ENCODE measurements at regions not wholly inside any gene's neighbourhood (a gene's known extent, or its start where the extent isn't known, plus 50 kb on each side); places are given as distances from the start of the nearest gene placed in this dataset.

DNA sequence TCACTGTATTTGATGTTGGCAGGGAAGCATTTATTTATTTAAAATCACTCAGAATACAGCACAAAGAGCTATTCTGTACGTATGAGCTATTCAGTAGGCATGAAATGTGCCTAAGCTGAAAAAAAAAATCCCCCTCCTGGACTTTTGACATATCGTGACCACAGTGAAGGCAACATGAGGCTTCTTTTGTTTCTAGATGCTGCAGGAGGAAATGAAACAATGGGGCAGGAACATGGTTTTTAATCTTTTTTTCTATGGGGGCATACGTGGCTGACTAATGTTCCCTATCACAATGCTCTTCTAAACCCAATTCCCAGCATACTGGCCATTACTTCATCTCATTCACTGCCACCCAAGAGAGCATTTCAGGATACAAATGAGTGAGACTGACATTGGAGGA, 191.0 kb upstream of the PMFBP1 start:
- Histone ChIP-seq H3K9me3 (ENCODE audit: control insufficient read depth in 1 of 2, insufficient read depth in 1 of 2, low read depth in 1 of 2, low read length in 2 of 2) (peaks cover 0 to 3% of the 10 kb centered on the region in 2 experiments; a peak in 2 of 4 replicates), H3K36me3 (ENCODE audit: control insufficient read depth in 1 of 2, insufficient read depth in 2 of 2, low read length in 2 of 2) (no peaks in the 10 kb centered on the region), H3K4me3 (replicated peaks in 1 of 2; ENCODE audit: low read depth in 1 of 2, low read length in 2 of 2) (no peak overlapping the region), H3K27ac (ENCODE audit: low read depth, low read length) (no peak overlapping the region), H2AFZ (ENCODE audit: low read depth, low read length, poor library complexity, severe bottlenecking) (no peak overlapping the region), H3K27me3 (ENCODE audit: insufficient read depth, low read length) (no peaks in the 10 kb centered on the region), H3K79me2 (ENCODE audit: insufficient read depth, low read length) (no peaks in the 10 kb centered on the region), H3K4me2 (ENCODE audit: low read length) (no peak overlapping the region), H4K20me1 (ENCODE audit: insufficient read depth) (no peaks in the 10 kb centered on the region), H3K9ac (ENCODE audit: low read length) (no peak overlapping the region), H3K4me1 (ENCODE audit: control insufficient read depth in 1 of 2, insufficient read depth in 2 of 2, low read length in 2 of 2) (no peaks in the 10 kb centered on the region), H3K9me2 (ENCODE audit: insufficient read depth) (no peaks in the 10 kb centered on the region)
- intact Hi-C loops (cut with micrococcal nuclease): no loop called here
- CTCF ChIA-PET: no interaction called here
- no peak for TF ChIP-seq EZH2phosphoT487 (IDR thresholded peaks at IDR 0.05; ENCODE audit: borderline replicate concordance)
- no peak for TF ChIP-seq SRF (IDR thresholded peaks at IDR 0.05; ENCODE audit: low read depth)
- no peak for TF ChIP-seq FOSL1 (IDR thresholded peaks at IDR 0.05; ENCODE audit: low read depth)
- TF ChIP-seq EGR1 (IDR thresholded peaks at IDR 0.05; ENCODE audit: low read depth): no peak
- TF ChIP-seq EZH2 (IDR thresholded peaks at IDR 0.05): no peak
- TF ChIP-seq ZFX (IDR thresholded peaks at IDR 0.05): no peak
- no peak for TF ChIP-seq MAX (IDR thresholded peaks at IDR 0.05)
- TF ChIP-seq ELF1 (IDR thresholded peaks at IDR 0.05; ENCODE audit: borderline replicate concordance, low read depth): no peak
- TF ChIP-seq RAD21 (IDR thresholded peaks at IDR 0.05; ENCODE audit: low read depth): no peak
- TF ChIP-seq JUND (IDR thresholded peaks at IDR 0.05): no peak
- TF ChIP-seq, protein P1, sequence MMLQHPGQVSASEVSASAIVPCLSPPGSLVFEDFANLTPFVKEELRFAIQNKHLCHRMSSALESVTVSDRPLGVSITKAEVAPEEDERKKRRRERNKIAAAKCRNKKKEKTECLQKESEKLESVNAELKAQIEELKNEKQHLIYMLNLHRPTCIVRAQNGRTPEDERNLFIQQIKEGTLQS (IDR thresholded peaks at IDR 0.05): no peak
- no peak for DNase-seq (ENCODE audit: low read depth, low spot score)
- RAD21 ChIA-PET (ENCODE audit: low non-redundant PET in 1 of 2, low total read pairs in 2 of 2, uncharacterized antibody in 2 of 2, unreplicated experiment in 2 of 2): no interaction called here
- no peak for ATAC-seq
- BruUV-seq (replicated peaks): no TSS peak
- POLR2A ChIA-PET: no interaction called here

DNA sequence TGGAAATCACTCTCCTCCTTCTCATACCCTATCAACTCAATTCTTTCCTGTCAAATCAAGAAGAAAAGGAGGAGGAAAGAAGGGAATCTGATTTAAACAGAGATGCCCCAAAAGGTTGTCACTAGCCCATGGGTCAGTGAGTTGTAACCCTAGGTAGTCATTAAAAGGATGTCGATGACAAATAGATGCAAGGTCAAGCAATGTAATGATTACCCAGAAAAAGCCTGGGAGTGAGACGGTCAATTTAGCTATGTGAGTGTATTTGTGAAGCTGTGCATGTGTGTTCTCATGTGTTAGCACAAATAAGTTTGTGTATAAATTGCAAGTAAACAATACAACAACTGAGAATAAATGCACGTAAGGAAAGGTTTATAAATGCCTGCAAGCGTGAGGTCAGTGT, 190.5 kb upstream of the PMFBP1 start:
- ChIA-PET RAD21 (ENCODE audit: low non-redundant PET in 1 of 2, low total read pairs in 2 of 2, uncharacterized antibody in 2 of 2, unreplicated experiment in 2 of 2) (no interaction called here), POLR2A (no interaction called here), CTCF (no interaction called here)
- TF ChIP-seq CBX3 (IDR thresholded peaks at IDR 0.05; ENCODE audit: low read depth) (no peak), POLR2AphosphoS5 (IDR thresholded peaks at IDR 0.05; ENCODE audit: low read depth, low read length) (no peak), POLR2A (IDR thresholded peaks at IDR 0.05; ENCODE audit: borderline replicate concordance, extremely low read depth, insufficient read depth, insufficient read length) (no peak), EZH2phosphoT487 (IDR thresholded peaks at IDR 0.05; ENCODE audit: borderline replicate concordance) (no peak), EZH2 (IDR thresholded peaks at IDR 0.05) (no peak), CEBPB (IDR thresholded peaks at IDR 0.05; ENCODE audit: low read depth) (no peak)
- no peaks in the 10 kb centered on the region for H3K36me3 ChIP-seq (ENCODE audit: control insufficient read depth in 1 of 2, insufficient read depth in 2 of 2, low read length in 2 of 2)
- H3K4me1 ChIP-seq (ENCODE audit: control insufficient read depth in 1 of 2, insufficient read depth in 2 of 2, low read length in 2 of 2): no peaks in the 10 kb centered on the region
- no peaks in the 10 kb centered on the region for H3K27me3 ChIP-seq (ENCODE audit: insufficient read depth, low read length)
- no peak overlapping the region for H3K4me2 ChIP-seq (ENCODE audit: low read length)
- BruUV-seq (replicated peaks): no TSS peak
- H3K9ac ChIP-seq (ENCODE audit: low read length): no peak overlapping the region
- H3K27ac ChIP-seq (ENCODE audit: low read depth, low read length): no peak overlapping the region
- no peak for ATAC-seq
- H3K79me2 ChIP-seq (ENCODE audit: insufficient read depth, low read length): no peaks in the 10 kb centered on the region
- H4K20me1 ChIP-seq (ENCODE audit: insufficient read depth): no peaks in the 10 kb centered on the region
- H3K9me3 ChIP-seq (ENCODE audit: control insufficient read depth in 1 of 2, insufficient read depth in 1 of 2, low read depth in 1 of 2, low read length in 2 of 2): peaks cover 0 to 3% of the 10 kb centered on the region in 2 experiments; a peak in 2 of 4 replicates
- no peaks in the 10 kb centered on the region for H3K9me2 ChIP-seq (ENCODE audit: insufficient read depth)
- H3K4me3 ChIP-seq (replicated peaks in 1 of 2; ENCODE audit: low read depth in 1 of 2, low read length in 2 of 2): no peak overlapping the region
- H2AFZ ChIP-seq (ENCODE audit: low read depth, low read length, poor library complexity, severe bottlenecking): no peak overlapping the region
- no peak for DNase-seq (ENCODE audit: low read depth, low spot score)
- intact Hi-C loops (cut with micrococcal nuclease): no loop called here

All from HCT116 (cell line).